GM12892 (cell line): ENCODE measurements at regions not wholly inside any gene's neighbourhood (a gene's known extent, or its start where the extent isn't known, plus 50 kb on each side); places are given as distances from the start of the nearest gene placed in this dataset.

Experiments
- POLR2A ChIP-seq: IDR thresholded peaks from 2 replicates; pipeline ENCODE4 v1.6.1; 2011; ENCODE audit warnings: low read depth, low read length, control low read depth
- POLR2AphosphoS5 ChIP-seq: IDR thresholded peaks from 2 replicates; pipeline ENCODE4 v1.6.1; 2011; ENCODE audit warnings: low read depth, low read length, control low read depth
- TAF1 ChIP-seq: IDR thresholded peaks from 2 replicates; pipeline ENCODE4 v1.6.1; 2011; ENCODE audit warnings: low read depth, mild to moderate bottlenecking, control low read depth, low read length, borderline replicate concordance

GRCh38 chr6:94215552-94215951 is 796.2 kb upstream of the EPHA7 start:
- TF ChIP-seq POLR2A = no peak
- no peak for TF ChIP-seq TAF1
- TF ChIP-seq POLR2AphosphoS5 = no peak
